Esophagus mucosa (tissue), 1 donor: ENCODE measurements at regions not wholly inside any gene's neighbourhood (a gene's known extent, or its start where the extent isn't known, plus 50 kb on each side); places are given as distances from the start of the nearest gene placed in this dataset.
A peak's percentile ranks its signal among the peaks of the same experiment; 100 is the strongest.
"Not testable (repeated sequence)": the region's sequence is repeated elsewhere in the genome, so short reads cannot be mapped to it uniquely, and the experiment has no call there.

Source experiments
- ATAC-seq: fragments of 200-7000 bp; cut with Tn5 transposase; one replicate; pipeline ENCODE4 v1.9.1; 2020
- donor health status: DM: yes; HTN: yes; CAD: no.

- ATAC-seq = no peak
Measured at GRCh38 chr1:187638733-187639434, 810.1 kb downstream of the PLA2G4A start.

- no peak for ATAC-seq
Measured at GRCh38 chr1:187641015-187641414, 812.3 kb downstream of the PLA2G4A start.

GRCh38 chr1:187641463-187641862, 812.7 kb downstream of the PLA2G4A start:
- no peak for ATAC-seq

- ATAC-seq = no peak
Measured at GRCh38 chr1:187641907-187642306, 813.2 kb downstream of the PLA2G4A start.

GRCh38 chr1:187645651-187646050, 816.9 kb downstream of the PLA2G4A start:
- ATAC-seq = no peak

GRCh38 chr1:187646536-187647107, 817.9 kb downstream of the PLA2G4A start:
- ATAC-seq = no peak

- ATAC-seq = no peak
Measured at GRCh38 chr1:187648091-187648490, 819.3 kb downstream of the PLA2G4A start.

- no peak for ATAC-seq
Measured at GRCh38 chr1:187654635-187655034, 825.9 kb downstream of the PLA2G4A start.

- no peak for ATAC-seq
Measured at GRCh38 chr1:187655104-187655503, 826.4 kb downstream of the PLA2G4A start.

- ATAC-seq = no peak
Measured at GRCh38 chr1:187665483-187665882, 836.7 kb downstream of the PLA2G4A start.

- ATAC-seq = no peak
Measured at GRCh38 chr1:187680823-187681222, 852.1 kb downstream of the PLA2G4A start.

GRCh38 chr1:187682112-187682511, 853.4 kb downstream of the PLA2G4A start:
- ATAC-seq = no peak

GRCh38 chr1:187685333-187685732, 856.6 kb downstream of the PLA2G4A start:
- no peak for ATAC-seq

GRCh38 chr1:187689129-187689528, 860.4 kb downstream of the PLA2G4A start:
- no peak for ATAC-seq

- peak; percentile 61 for ATAC-seq
Measured at GRCh38 chr1:187691439-187691838, 862.7 kb downstream of the PLA2G4A start.

GRCh38 chr1:187692799-187693198, 864.0 kb downstream of the PLA2G4A start:
- ATAC-seq = no peak

- ATAC-seq = no peak
Measured at GRCh38 chr1:187696073-187696472, 867.3 kb downstream of the PLA2G4A start.

GRCh38 chr1:187703138-187704130, 874.7 kb downstream of the PLA2G4A start:
- ATAC-seq = not testable (repeated sequence)

GRCh38 chr1:187714470-187714869, 885.7 kb downstream of the PLA2G4A start:
- no peak for ATAC-seq

GRCh38 chr1:187715483-187715882, 886.7 kb downstream of the PLA2G4A start:
- no peak for ATAC-seq

- no peak for ATAC-seq
Measured at GRCh38 chr1:187716160-187716559, 887.4 kb downstream of the PLA2G4A start.

- no peak for ATAC-seq
Measured at GRCh38 chr1:187718527-187718926, 889.8 kb downstream of the PLA2G4A start.

- no peak for ATAC-seq
Measured at GRCh38 chr1:187721216-187721615, 892.5 kb downstream of the PLA2G4A start.
